MM.1S (cell line): ENCODE measurements at regions not wholly inside any gene's neighbourhood (a gene's known extent, or its start where the extent isn't known, plus 50 kb on each side); places are given as distances from the start of the nearest gene placed in this dataset.
A peak's percentile ranks its signal among the peaks of the same experiment; 100 is the strongest.

Experiments used
- DNase-seq: peaks from one replicate; pipeline ENCODE4 v3.0.0-alpha.2; 2015
- H2AFZ ChIP-seq: fragments of 300-600 bp; sonication (generic); 2 replicates; pipeline ENCODE4 v1.6.0; 2016; ENCODE audit warnings: antibody characterized with exemption, low read length
- H3F3A ChIP-seq: fragments of 300-600 bp; sonication (generic); 2 replicates; pipeline ENCODE4 v1.6.1; 2016; ENCODE audit warnings: mild to moderate bottlenecking, antibody characterized with exemption, low read length, moderate library complexity, mixed read lengths; ENCODE audit not compliant: insufficient read depth
- H3K27ac ChIP-seq: fragments of 300-600 bp; sonication (generic); 2 replicates; pipeline ENCODE4 v1.5.1; 2016; ENCODE audit warnings: mild to moderate bottlenecking, low read length
- H3K27me3 ChIP-seq: fragments of 300-600 bp; sonication (generic); replicated peaks from 2 replicates; pipeline ENCODE4 v1.6.0; 2016; ENCODE audit warnings: low read length; ENCODE audit not compliant: insufficient read depth
- H3K36me3 ChIP-seq: fragments of 300-600 bp; sonication (generic); replicated peaks from 2 replicates; pipeline ENCODE4 v1.6.1; 2016; ENCODE audit warnings: mild to moderate bottlenecking, low read length, mixed read lengths; ENCODE audit not compliant: insufficient read depth
- H3K4me1 ChIP-seq: fragments of 300-600 bp; sonication (generic); 2 replicates; pipeline ENCODE4 v1.6.1; 2016; ENCODE audit warnings: low read length, mixed read lengths
- H3K4me2 ChIP-seq: fragments of 300-600 bp; sonication (generic); 2 replicates; pipeline ENCODE4 v1.6.0; 2016; ENCODE audit warnings: low read depth, low read length
- H3K4me3 ChIP-seq: fragments of 300-600 bp; sonication (generic); 2 replicates; pipeline ENCODE4 v1.5.1; 2016; ENCODE audit warnings: low read length, mixed read lengths
- H3K79me2 ChIP-seq: fragments of 300-600 bp; sonication (generic); 2 replicates; pipeline ENCODE4 v1.6.1; 2016; ENCODE audit warnings: mixed run types, low read length, mixed read lengths
- H3K9ac ChIP-seq: fragments of 300-600 bp; sonication (generic); 2 replicates; pipeline ENCODE4 v1.6.1; 2016; ENCODE audit warnings: low read length, mixed read lengths
- H3K9me2 ChIP-seq: fragments of 300-600 bp; sonication (generic); replicated peaks from 2 replicates; pipeline ENCODE4 v1.6.1; 2016; ENCODE audit warnings: mild to moderate bottlenecking, low read length, mixed read lengths; ENCODE audit not compliant: insufficient read depth
- H3K9me3 ChIP-seq: fragments of 300-600 bp; sonication (generic); replicated peaks from 2 replicates; pipeline ENCODE4 v1.6.1; 2016; ENCODE audit warnings: mild to moderate bottlenecking, low read length, mixed read lengths; ENCODE audit not compliant: insufficient read depth
- H4K20me1 ChIP-seq: fragments of 300-600 bp; sonication (generic); 2 replicates; pipeline ENCODE4 v1.6.1; 2016; ENCODE audit warnings: mild to moderate bottlenecking, low read length, moderate library complexity, mixed read lengths; ENCODE audit not compliant: insufficient read depth
- EZH2 ChIP-seq: fragments of 300-600 bp; sonication (generic); optimal IDR thresholded peaks from 2 replicates; pipeline ENCODE3; 2017; ENCODE audit warnings: low read depth, mild to moderate bottlenecking, antibody characterized with exemption, low read length, mixed read lengths
- EZH2phosphoT487 ChIP-seq: fragments of 300-600 bp; sonication (generic); IDR thresholded peaks from 2 replicates; pipeline ENCODE4 v1.6.1; 2018; ENCODE audit warnings: antibody characterized with exemption, low read length
- TF ChIP-seq, protein P1 (sequence below): fragments of 300-600 bp; sonication (generic); IDR thresholded peaks from 2 replicates; pipeline ENCODE4 v1.5.1; 2016; ENCODE audit warnings: antibody characterized with exemption, low read length, mixed read lengths

DNA sequence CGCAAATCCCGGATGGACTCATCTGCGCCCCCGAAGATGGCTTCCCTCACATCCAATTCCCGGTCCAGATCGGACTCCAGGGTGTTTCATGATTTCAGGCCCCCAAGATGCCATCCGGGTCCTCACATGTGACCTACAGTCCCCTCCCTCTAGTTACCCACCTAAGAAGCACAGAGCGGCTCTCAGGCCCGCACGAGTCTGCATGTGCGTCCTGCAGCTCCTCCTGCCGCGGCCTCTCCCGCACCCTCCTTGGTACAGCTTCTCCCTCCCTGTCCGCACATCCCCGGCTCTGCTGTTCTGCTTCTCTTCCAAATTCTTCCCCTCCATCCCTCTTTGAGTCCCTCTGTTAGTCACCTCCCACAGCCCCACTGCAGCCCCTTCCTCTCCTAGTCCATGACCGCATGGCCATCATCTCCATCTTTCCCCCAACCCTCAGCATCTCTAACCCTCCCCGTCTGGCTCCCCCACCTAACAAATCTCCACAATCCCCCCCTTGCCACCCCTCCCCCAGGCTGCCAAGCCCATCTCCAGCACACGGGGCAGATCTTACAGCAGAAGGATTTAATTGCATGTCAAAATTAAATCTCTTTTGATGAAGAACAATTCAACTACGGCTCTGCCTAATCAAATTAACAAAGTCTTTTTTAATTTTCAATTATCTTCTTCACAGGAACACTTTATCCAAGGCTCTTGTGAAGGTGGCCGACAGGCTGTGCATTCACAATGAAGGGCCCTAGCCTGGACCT lies 231.0 kb downstream of the RBFOX3 start:
- no peak for DNase-seq
- Histone ChIP-seq H3F3A (no peaks in the 10 kb centered on the region), H3K79me2 (no peaks in the 10 kb centered on the region), H3K4me3 (no peak overlapping the region), H3K4me1 (no peaks in the 10 kb centered on the region), H3K36me3 (no peaks in the 10 kb centered on the region), H2AFZ (no peak overlapping the region), H3K4me2 (no peak overlapping the region), H3K27me3 (peaks cover 100% of the 10 kb centered on the region), H4K20me1 (no peaks in the 10 kb centered on the region), H3K9me3 (no peaks in the 10 kb centered on the region), H3K9ac (no peak overlapping the region), H3K27ac (no peak overlapping the region), H3K9me2 (no peaks in the 10 kb centered on the region)
- no peak for TF ChIP-seq EZH2
- TF ChIP-seq, protein P1, sequence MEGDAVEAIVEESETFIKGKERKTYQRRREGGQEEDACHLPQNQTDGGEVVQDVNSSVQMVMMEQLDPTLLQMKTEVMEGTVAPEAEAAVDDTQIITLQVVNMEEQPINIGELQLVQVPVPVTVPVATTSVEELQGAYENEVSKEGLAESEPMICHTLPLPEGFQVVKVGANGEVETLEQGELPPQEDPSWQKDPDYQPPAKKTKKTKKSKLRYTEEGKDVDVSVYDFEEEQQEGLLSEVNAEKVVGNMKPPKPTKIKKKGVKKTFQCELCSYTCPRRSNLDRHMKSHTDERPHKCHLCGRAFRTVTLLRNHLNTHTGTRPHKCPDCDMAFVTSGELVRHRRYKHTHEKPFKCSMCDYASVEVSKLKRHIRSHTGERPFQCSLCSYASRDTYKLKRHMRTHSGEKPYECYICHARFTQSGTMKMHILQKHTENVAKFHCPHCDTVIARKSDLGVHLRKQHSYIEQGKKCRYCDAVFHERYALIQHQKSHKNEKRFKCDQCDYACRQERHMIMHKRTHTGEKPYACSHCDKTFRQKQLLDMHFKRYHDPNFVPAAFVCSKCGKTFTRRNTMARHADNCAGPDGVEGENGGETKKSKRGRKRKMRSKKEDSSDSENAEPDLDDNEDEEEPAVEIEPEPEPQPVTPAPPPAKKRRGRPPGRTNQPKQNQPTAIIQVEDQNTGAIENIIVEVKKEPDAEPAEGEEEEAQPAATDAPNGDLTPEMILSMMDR = no peak
- TF ChIP-seq EZH2phosphoT487 = no peak

DNA sequence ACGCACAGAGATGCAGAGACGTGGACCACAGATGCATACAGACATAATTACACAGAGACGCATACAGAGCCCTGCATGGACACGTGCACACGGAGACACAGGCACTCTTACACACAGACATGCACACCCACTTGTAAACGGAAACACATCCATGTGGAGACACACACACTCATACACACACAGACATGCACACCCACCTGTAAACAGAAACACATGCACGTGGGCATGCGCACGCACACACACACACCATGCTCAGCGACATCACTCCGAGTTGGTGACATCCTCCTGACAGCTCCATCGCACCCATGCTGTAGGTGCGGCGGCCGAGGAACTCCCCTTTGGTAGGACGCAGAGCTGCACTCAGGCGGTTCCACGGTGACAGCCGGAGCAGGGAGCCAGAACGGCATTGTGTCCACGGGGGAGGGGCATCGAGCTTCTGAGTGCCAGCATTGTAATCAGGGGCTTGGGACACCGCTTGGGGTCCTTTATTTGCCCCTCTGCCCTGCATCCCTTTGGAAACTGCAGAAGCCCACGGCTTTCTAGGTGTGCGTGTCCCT lies 233.5 kb downstream of the RBFOX3 start:
- H3K79me2 ChIP-seq = no peaks in the 10 kb centered on the region
- no peak overlapping the region for H3K27ac ChIP-seq
- no peak overlapping the region for H3K4me2 ChIP-seq
- no peak for DNase-seq
- peaks cover 100% of the 10 kb centered on the region for H3K27me3 ChIP-seq
- no peak overlapping the region for H3K9ac ChIP-seq
- H3K9me2 ChIP-seq = no peaks in the 10 kb centered on the region
- TF ChIP-seq, protein P1 = no peak
- TF ChIP-seq EZH2 (no peak), EZH2phosphoT487 (peak; percentile 30; the same call in 1 of the 2 replicates)
- no peaks in the 10 kb centered on the region for H3K9me3 ChIP-seq
- H4K20me1 ChIP-seq = no peaks in the 10 kb centered on the region
- no peak overlapping the region for H2AFZ ChIP-seq
- H3F3A ChIP-seq = no peaks in the 10 kb centered on the region
- H3K36me3 ChIP-seq = no peaks in the 10 kb centered on the region
- H3K4me3 ChIP-seq = no peak overlapping the region
- H3K4me1 ChIP-seq = no peaks in the 10 kb centered on the region

DNA sequence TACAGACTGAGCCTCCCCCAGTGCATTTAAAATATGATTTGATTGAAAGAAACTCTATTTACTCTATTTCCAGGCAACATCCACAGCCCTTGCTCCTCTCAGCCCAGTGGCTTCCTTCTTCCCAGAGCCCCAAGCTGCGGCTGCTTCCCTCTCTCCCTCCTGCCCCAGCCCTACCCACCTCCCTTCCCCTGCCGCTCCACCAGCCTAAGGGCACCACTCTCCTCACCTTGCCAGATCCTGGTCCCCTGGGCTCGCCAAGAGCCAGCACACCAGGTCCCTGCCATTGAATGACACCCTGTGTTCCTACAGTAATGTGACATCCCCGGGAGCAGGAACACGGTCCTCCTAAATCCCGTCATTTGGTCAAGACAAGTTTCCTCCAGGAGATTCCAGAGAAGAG lies 236.0 kb downstream of the RBFOX3 start:
- no peaks in the 10 kb centered on the region for H3F3A ChIP-seq
- H3K4me3 ChIP-seq = no peak overlapping the region
- H3K9ac ChIP-seq = no peak overlapping the region
- H3K4me2 ChIP-seq = no peak overlapping the region
- no peak for TF ChIP-seq EZH2phosphoT487
- TF ChIP-seq, protein P1 = no peak
- no peaks in the 10 kb centered on the region for H3K9me2 ChIP-seq
- no peak overlapping the region for H2AFZ ChIP-seq
- H3K27ac ChIP-seq = no peak overlapping the region
- no peaks in the 10 kb centered on the region for H3K4me1 ChIP-seq
- no peaks in the 10 kb centered on the region for H4K20me1 ChIP-seq
- DNase-seq = no peak
- H3K9me3 ChIP-seq = no peaks in the 10 kb centered on the region
- no peaks in the 10 kb centered on the region for H3K79me2 ChIP-seq
- peaks cover 99% of the 10 kb centered on the region for H3K27me3 ChIP-seq
- no peaks in the 10 kb centered on the region for H3K36me3 ChIP-seq
